Mammary epithelial cell (primary cell): ENCODE measurements at regions not wholly inside any gene's neighbourhood (a gene's known extent, or its start where the extent isn't known, plus 50 kb on each side); places are given as distances from the start of the nearest gene placed in this dataset.

Source experiments
- EZH2 ChIP-seq: IDR thresholded peaks from 2 replicates; pipeline ENCODE4 v1.6.1; 2012; ENCODE audit warnings: low read length, inconsistent platforms, borderline replicate concordance
- TF ChIP-seq, protein P1 (sequence below), 2 donors: IDR thresholded peaks in 1 of 2; conservative IDR thresholded peaks in 1 of 2; 2 replicates each; pipeline ENCODE4 v1.5.1; 2011 to 2012; ENCODE audit warnings: inconsistent platforms in 2 of 2, low read length in 2 of 2, mild to moderate bottlenecking in 2 of 2, control low read depth in 1 of 2, low read depth in 1 of 2; ENCODE audit not compliant: insufficient read depth in 1 of 2; ENCODE audit errors: extremely low read depth in 1 of 2

DNA sequence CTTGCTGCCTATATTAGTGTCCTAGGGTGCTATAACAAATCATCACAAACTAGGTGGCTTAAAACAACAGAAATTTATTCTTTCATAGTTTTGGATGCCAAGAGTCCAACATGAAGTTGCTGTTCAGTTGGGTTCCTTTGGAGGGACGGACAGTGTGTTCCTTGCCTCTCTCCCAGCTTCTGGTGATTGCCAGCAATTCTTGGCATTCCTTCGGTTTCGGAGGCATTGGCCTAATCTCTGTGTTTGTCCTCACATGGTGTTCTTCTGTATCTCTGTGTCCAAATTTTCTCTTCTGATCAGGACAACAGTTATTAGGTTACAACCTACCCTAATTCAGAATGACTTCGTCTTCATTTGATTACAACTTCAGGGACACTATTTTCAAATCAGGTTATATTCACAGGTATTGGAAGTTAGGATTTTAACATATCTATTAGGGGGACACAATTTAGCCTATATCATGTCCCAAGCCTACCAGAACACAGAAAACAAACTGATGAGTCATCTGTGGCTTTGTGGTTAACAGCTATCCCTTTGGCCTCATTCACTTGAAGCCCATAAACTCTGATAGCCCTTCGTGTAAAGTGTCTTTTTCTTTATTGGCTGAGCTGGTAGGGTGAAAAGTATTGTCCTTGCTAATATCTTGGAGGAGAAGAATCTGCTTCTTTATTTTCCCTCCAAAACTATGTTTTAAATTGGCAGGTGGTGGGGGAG, 83.2 kb upstream of the PAPPA2 start:
- TF ChIP-seq, protein P1, sequence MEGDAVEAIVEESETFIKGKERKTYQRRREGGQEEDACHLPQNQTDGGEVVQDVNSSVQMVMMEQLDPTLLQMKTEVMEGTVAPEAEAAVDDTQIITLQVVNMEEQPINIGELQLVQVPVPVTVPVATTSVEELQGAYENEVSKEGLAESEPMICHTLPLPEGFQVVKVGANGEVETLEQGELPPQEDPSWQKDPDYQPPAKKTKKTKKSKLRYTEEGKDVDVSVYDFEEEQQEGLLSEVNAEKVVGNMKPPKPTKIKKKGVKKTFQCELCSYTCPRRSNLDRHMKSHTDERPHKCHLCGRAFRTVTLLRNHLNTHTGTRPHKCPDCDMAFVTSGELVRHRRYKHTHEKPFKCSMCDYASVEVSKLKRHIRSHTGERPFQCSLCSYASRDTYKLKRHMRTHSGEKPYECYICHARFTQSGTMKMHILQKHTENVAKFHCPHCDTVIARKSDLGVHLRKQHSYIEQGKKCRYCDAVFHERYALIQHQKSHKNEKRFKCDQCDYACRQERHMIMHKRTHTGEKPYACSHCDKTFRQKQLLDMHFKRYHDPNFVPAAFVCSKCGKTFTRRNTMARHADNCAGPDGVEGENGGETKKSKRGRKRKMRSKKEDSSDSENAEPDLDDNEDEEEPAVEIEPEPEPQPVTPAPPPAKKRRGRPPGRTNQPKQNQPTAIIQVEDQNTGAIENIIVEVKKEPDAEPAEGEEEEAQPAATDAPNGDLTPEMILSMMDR (conservative IDR thresholded peaks at IDR 0.05 in 1 of 2, IDR thresholded peaks at IDR 0.05 in 1 of 2; ENCODE audit: extremely low read depth in 1 of 2, insufficient read depth in 1 of 2, low read depth in 1 of 2, low read length in 2 of 2), result no peak
- no peak for TF ChIP-seq EZH2
